H1 (cell line): ENCODE measurements at regions not wholly inside any gene's neighbourhood (a gene's known extent, or its start where the extent isn't known, plus 50 kb on each side); places are given as distances from the start of the nearest gene placed in this dataset.

Experiments used
- CTBP2 ChIP-seq: IDR thresholded peaks from 2 replicates; pipeline ENCODE4 v1.7.0; 2011; ENCODE audit warnings: borderline replicate concordance, mild to moderate bottlenecking, moderate library complexity, mixed read lengths, low read length; ENCODE audit not compliant: insufficient read depth, insufficient read length
- KDM4A ChIP-seq: IDR thresholded peaks from one replicate; pipeline ENCODE4 v1.7.1; 2012; ENCODE audit warnings: low read depth, mild to moderate bottlenecking, moderate library complexity, low read length, inconsistent platforms; ENCODE audit not compliant: severe bottlenecking
- RBBP5 ChIP-seq: IDR thresholded peaks from 2 replicates; pipeline ENCODE4 v1.7.1; 2012; ENCODE audit warnings: low read depth, mild to moderate bottlenecking, inconsistent platforms, low read length, moderate library complexity, borderline replicate concordance
- ZNF274 ChIP-seq: IDR thresholded peaks from 2 replicates; pipeline ENCODE4 v1.7.0; 2012; ENCODE audit warnings: low read length, borderline replicate concordance; ENCODE audit errors: extremely low read depth

DNA sequence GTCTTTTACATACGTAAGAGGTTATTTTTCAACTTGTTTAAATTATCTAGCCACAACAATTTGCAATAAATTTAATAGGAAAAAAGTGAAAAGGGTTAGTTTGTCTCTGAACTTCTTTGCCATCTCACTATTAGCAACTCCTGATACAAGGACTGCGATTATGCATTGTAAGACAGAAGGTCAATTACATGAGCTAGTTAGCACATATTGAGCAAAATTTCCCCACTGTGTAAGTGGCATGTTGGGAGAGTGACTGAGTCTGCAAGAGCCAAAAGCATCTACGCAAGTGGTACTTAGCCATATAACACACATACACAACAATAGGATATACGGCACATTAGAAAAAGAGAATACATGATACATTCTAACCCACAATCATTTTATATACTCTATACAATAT, 927.2 kb downstream of the STPG2 start (continued):
- TF ChIP-seq KDM4A (no peak), ZNF274 (no peak), RBBP5 (no peak), CTBP2 (no peak)
